HepG2 (cell line): ENCODE measurements at regions not wholly inside any gene's neighbourhood (a gene's known extent, or its start where the extent isn't known, plus 50 kb on each side); places are given as distances from the start of the nearest gene placed in this dataset.

Experiments
- CC2D1A ChIP-seq: sonication (generic); formaldehyde crosslinking; IDR thresholded peaks from 2 replicates; pipeline ENCODE4 v1.8.1; 2023; ENCODE audit warnings: mild to moderate bottlenecking, missing genetic modification reagents
- CREM ChIP-seq, 2 experiments: sonication (generic) in 1 of 2; formaldehyde crosslinking in 1 of 2; IDR thresholded peaks; 2 replicates each; pipeline versions ENCODE4 v1.4.0 to v1.6.1; 2016 to 2020; ENCODE audit warnings: antibody characterized with exemption in 1 of 2, mild to moderate bottlenecking in 1 of 2, missing genetic modification reagents in 1 of 2
- FOSL2 ChIP-seq: sonication (generic); formaldehyde crosslinking; IDR thresholded peaks from 2 replicates; pipeline ENCODE4 v1.4.0; 2020; ENCODE audit warnings: missing genetic modification reagents
- FOXK1 ChIP-seq: sonication (generic); formaldehyde crosslinking; IDR thresholded peaks from 2 replicates; pipeline ENCODE4 v1.4.0; 2020; ENCODE audit warnings: low read depth, missing genetic modification reagents, borderline replicate concordance
- HDAC1 ChIP-seq: sonication (generic); formaldehyde crosslinking; IDR thresholded peaks from 2 replicates; pipeline ENCODE4 v1.5.1; 2020; ENCODE audit warnings: mild to moderate bottlenecking, missing genetic modification reagents
- ISL2 ChIP-seq: sonication (generic); formaldehyde crosslinking; IDR thresholded peaks from 2 replicates; pipeline ENCODE4 v1.5.0; 2020; ENCODE audit warnings: missing genetic modification reagents
- RBAK ChIP-seq: sonication (generic); formaldehyde crosslinking; IDR thresholded peaks from 2 replicates; pipeline ENCODE4 v1.5.1; 2020; ENCODE audit warnings: mild to moderate bottlenecking, missing genetic modification reagents
- SP1 ChIP-seq, 2 experiments: fragments of 450-650 bp in 1 of 2; sonication (generic) in 1 of 2; formaldehyde crosslinking in 1 of 2; IDR thresholded peaks; 2 replicates each; pipeline versions ENCODE4 v1.4.0 to v1.6.1; 2016 to 2020; ENCODE audit warnings: missing genetic modification reagents in 1 of 2
- ZNF296 ChIP-seq: sonication (generic); formaldehyde crosslinking; conservative IDR thresholded peaks from 2 replicates; pipeline ENCODE4 v1.5.0; 2020; ENCODE audit warnings: mild to moderate bottlenecking, missing genetic modification reagents
- ZZZ3 ChIP-seq: sonication (generic); formaldehyde crosslinking; IDR thresholded peaks from 2 replicates; pipeline ENCODE4 v1.4.0; 2020; ENCODE audit warnings: missing genetic modification reagents, mild to moderate bottlenecking, borderline replicate concordance
- TF ChIP-seq, protein P1 (sequence below): sonication (generic); formaldehyde crosslinking; IDR thresholded peaks from 2 replicates; pipeline ENCODE4 v1.4.0; 2020; ENCODE audit warnings: missing genetic modification reagents
- TF ChIP-seq, protein P2 (sequence below): sonication (generic); formaldehyde crosslinking; IDR thresholded peaks from 2 replicates; pipeline ENCODE4 v1.5.0; 2020; ENCODE audit warnings: mild to moderate bottlenecking, missing genetic modification reagents, moderate library complexity
- TF ChIP-seq, protein P3 (sequence below), 2 experiments: sonication (generic) in 1 of 2; formaldehyde crosslinking in 1 of 2; IDR thresholded peaks; 2 replicates each; pipeline versions ENCODE4 v1.5.1 to v1.6.1; 2011 to 2020; ENCODE audit warnings: borderline replicate concordance in 1 of 2, low read depth in 1 of 2, low read length in 1 of 2, mild to moderate bottlenecking in 1 of 2, missing genetic modification reagents in 1 of 2, moderate library complexity in 1 of 2

DNA sequence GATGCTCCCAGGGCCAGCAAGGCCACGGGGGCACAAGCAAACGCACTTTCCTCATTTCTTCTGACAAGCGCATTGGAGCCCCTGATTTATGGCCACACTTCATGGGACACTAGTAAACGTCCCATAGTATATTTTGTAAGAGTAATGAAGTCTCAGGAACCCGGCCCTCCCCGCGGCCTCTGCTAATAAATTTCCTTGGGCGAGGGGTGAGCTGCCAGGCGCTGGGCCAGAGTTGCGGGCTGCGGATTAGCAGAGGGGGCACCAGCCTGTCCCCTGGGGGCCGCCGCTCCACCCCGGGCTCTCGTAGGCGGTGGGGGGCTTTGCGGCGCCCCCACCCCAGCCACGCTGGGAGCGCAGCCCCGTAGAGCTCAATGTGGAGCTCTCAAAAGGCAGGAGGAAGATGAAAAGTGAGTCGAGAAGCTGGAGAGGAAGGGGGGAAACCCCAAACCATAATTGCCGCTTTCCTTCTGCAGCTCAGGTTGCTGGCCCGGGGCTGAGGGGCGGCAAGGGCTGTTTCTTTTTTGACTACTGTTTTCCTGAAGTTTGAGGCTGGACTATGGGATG lies 173.6 kb downstream of the CDC5L start:
- TF ChIP-seq RBAK, result no peak
- TF ChIP-seq, protein P1, sequence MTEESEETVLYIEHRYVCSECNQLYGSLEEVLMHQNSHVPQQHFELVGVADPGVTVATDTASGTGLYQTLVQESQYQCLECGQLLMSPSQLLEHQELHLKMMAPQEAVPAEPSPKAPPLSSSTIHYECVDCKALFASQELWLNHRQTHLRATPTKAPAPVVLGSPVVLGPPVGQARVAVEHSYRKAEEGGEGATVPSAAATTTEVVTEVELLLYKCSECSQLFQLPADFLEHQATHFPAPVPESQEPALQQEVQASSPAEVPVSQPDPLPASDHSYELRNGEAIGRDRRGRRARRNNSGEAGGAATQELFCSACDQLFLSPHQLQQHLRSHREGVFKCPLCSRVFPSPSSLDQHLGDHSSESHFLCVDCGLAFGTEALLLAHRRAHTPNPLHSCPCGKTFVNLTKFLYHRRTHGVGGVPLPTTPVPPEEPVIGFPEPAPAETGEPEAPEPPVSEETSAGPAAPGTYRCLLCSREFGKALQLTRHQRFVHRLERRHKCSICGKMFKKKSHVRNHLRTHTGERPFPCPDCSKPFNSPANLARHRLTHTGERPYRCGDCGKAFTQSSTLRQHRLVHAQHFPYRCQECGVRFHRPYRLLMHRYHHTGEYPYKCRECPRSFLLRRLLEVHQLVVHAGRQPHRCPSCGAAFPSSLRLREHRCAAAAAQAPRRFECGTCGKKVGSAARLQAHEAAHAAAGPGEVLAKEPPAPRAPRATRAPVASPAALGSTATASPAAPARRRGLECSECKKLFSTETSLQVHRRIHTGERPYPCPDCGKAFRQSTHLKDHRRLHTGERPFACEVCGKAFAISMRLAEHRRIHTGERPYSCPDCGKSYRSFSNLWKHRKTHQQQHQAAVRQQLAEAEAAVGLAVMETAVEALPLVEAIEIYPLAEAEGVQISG (CRISPR knock-in tag), result no peak
- TF ChIP-seq, protein P2, sequence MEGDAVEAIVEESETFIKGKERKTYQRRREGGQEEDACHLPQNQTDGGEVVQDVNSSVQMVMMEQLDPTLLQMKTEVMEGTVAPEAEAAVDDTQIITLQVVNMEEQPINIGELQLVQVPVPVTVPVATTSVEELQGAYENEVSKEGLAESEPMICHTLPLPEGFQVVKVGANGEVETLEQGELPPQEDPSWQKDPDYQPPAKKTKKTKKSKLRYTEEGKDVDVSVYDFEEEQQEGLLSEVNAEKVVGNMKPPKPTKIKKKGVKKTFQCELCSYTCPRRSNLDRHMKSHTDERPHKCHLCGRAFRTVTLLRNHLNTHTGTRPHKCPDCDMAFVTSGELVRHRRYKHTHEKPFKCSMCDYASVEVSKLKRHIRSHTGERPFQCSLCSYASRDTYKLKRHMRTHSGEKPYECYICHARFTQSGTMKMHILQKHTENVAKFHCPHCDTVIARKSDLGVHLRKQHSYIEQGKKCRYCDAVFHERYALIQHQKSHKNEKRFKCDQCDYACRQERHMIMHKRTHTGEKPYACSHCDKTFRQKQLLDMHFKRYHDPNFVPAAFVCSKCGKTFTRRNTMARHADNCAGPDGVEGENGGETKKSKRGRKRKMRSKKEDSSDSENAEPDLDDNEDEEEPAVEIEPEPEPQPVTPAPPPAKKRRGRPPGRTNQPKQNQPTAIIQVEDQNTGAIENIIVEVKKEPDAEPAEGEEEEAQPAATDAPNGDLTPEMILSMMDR (CRISPR knock-in tag), result no peak
- TF ChIP-seq ZZZ3 (CRISPR knock-in tag), result no peak
- TF ChIP-seq, protein P3, sequence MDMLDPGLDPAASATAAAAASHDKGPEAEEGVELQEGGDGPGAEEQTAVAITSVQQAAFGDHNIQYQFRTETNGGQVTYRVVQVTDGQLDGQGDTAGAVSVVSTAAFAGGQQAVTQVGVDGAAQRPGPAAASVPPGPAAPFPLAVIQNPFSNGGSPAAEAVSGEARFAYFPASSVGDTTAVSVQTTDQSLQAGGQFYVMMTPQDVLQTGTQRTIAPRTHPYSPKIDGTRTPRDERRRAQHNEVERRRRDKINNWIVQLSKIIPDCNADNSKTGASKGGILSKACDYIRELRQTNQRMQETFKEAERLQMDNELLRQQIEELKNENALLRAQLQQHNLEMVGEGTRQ (IDR thresholded peaks at IDR 0.05; ENCODE audit: low read depth, low read length), result no peak
- TF ChIP-seq, protein P3 (CRISPR knock-in tag; IDR thresholded peaks at IDR 0.05; ENCODE audit: borderline replicate concordance), result no peak
- TF ChIP-seq HDAC1 (CRISPR knock-in tag), result no peak
- TF ChIP-seq ZNF296 (CRISPR knock-in tag), result no peak
- no peak for TF ChIP-seq SP1 (IDR thresholded peaks at IDR 0.05)
- no peak for TF ChIP-seq SP1 (CRISPR knock-in tag; IDR thresholded peaks at IDR 0.05)
- TF ChIP-seq CC2D1A (CRISPR knock-in tag), result no peak
- no peak for TF ChIP-seq FOSL2
- TF ChIP-seq ISL2 (CRISPR knock-in tag), result no peak
- TF ChIP-seq FOXK1 (CRISPR knock-in tag), result no peak
- no peak for TF ChIP-seq CREM (IDR thresholded peaks at IDR 0.05)
- TF ChIP-seq CREM (CRISPR knock-in tag; IDR thresholded peaks at IDR 0.05), result no peak
